ENCODE measurements at regions not wholly inside any gene's neighbourhood (a gene's known extent, or its start where the extent isn't known, plus 50 kb on each side); places are given as distances from the start of the nearest gene placed in this dataset.
"Not testable (repeated sequence)": the region's sequence is repeated elsewhere in the genome, so short reads cannot be mapped to it uniquely, and the experiment has no call there.

DNA sequence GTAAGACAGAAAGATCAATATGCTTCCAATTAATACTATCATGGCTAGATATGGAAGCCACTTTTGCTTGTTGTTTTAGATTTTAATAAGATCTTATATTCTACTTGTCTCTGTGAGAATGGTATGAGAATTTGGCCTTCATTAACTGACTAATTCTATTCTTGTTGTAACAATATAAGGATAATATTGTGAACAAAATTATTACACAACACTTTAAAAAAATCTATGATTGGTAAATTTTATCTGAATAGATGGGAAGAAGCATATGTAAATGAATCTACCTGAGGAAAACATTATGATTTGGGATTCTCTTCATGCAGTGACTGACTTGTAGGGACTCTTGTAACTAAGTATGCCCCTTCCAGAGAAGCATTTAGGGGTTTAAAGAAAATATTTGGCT lies 308.9 kb upstream of the KCND2 start:
- Mint-ChIP-seq H3K27me3 (ENCODE audit: low read depth) (no peaks in the 10 kb centered on the region), H3K4me1 (ENCODE audit: low read depth) (no peaks in the 10 kb centered on the region), H3K9me3 (no peaks in the 10 kb centered on the region), H3K4me3 (no peak overlapping the region), H3K27ac (no peak overlapping the region), H3K36me3 (ENCODE audit: low read depth) (no peaks in the 10 kb centered on the region)
- intact Hi-C loops (cut with micrococcal nuclease) = no loop called here
- no peak for DNase-seq
- CTCF ChIA-PET = no interaction called here

DNA sequence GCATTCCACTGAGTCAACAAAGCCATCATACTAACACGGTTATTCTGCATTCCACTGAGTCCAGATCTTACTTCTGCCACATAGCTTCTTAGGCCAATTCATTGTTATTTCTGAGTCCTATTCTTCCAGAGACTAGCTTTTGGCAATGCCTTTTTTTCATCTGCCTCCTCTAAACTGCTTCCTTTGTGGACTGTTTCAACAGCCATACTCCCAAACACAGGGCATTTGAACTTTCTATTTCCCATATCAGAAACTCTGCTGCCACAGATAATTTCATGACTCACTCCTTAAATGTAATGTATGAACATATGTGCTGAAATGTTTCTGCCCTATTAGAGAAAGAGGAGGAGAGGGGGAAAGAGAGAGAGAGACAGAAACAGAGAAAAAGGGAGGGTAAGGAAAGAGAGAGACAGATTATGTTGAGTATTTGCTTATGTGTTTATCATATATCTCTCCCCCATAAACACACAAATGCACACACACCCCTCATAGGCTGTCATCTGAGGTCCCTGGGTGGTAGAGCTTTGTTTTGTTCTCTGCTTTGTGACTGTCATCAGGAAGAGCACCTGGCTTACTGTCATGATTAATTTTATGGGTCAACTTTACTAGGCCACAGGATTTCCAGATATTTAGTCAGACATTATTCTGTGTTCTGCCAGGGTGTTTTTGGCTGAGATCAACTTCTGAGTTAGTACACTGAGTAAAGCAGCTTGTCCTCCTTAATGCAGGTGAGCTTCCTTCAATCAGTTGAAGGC lies 308.0 kb upstream of the KCND2 start:
- Mint-ChIP-seq H3K4me3 (no peak overlapping the region), H3K27ac (no peak overlapping the region), H3K36me3 (ENCODE audit: low read depth) (no peaks in the 10 kb centered on the region), H3K4me1 (ENCODE audit: low read depth) (no peaks in the 10 kb centered on the region), H3K27me3 (ENCODE audit: low read depth) (no peaks in the 10 kb centered on the region), H3K9me3 (no peaks in the 10 kb centered on the region)
- intact Hi-C loops (cut with micrococcal nuclease) = no loop called here
- CTCF ChIA-PET = interaction anchor here (0.6 kb wide), 1 partner anchor 1237 kb away, joined by 3 read pairs; no protein-coding TSS in a partner anchor
- DNase-seq = no peak

DNA sequence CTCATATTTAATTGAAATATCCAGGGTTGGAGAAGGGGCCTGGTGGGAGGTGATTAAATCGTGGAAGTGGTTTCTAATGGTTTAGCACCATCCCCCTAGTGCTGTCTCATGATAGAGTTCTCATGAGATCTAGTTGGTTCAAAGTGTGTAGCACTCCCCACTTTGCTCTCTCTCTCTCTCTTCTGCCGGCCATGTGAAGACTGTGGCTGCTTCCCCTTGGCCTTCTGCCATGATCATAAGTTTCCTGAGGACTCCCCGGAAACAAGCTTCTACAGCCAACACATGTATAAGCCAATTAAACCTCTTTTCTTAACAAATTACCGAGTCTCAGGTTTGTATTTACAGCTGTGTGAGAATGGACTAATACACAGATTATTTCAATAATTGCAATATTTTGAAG lies 305.8 kb upstream of the KCND2 start:
- Mint-ChIP-seq H3K27me3 (ENCODE audit: low read depth) (no peaks in the 10 kb centered on the region), H3K27ac (no peak overlapping the region), H3K4me3 (no peak overlapping the region), H3K4me1 (ENCODE audit: low read depth) (no peaks in the 10 kb centered on the region), H3K9me3 (no peaks in the 10 kb centered on the region), H3K36me3 (ENCODE audit: low read depth) (no peaks in the 10 kb centered on the region)
- CTCF ChIA-PET = interaction anchor here (0.7 kb wide), 1 partner anchor 1752 kb away, joined by 3 read pairs; no protein-coding TSS in a partner anchor
- intact Hi-C loops (cut with micrococcal nuclease) = no loop called here
- DNase-seq = no peak

DNA sequence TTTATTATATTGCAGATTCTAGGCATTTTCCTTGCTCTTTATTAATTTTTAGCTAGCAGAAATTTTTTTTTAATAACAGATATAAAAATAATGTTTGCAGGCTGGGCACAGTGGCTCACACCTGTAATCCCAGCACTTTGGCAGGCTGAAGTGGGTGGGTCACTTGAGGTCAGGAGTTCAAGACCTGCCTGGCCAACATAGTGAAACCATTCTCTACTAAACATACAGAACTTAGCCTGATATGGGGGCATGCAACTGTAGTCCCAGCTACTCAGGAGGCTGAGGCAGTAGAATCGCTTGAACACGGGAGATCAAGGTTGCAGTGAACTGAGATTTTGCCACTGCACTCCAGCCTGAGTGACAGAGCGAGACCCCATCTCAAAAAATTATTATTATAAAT lies 304.6 kb upstream of the KCND2 start:
- H3K4me1 Mint-ChIP-seq (ENCODE audit: low read depth); H3K27ac Mint-ChIP-seq; DNase-seq; H3K4me3 Mint-ChIP-seq; H3K27me3 Mint-ChIP-seq (ENCODE audit: low read depth); H3K36me3 Mint-ChIP-seq (ENCODE audit: low read depth); intact Hi-C loops (cut with micrococcal nuclease); H3K9me3 Mint-ChIP-seq; CTCF ChIA-PET: not testable (repeated sequence)

DNA sequence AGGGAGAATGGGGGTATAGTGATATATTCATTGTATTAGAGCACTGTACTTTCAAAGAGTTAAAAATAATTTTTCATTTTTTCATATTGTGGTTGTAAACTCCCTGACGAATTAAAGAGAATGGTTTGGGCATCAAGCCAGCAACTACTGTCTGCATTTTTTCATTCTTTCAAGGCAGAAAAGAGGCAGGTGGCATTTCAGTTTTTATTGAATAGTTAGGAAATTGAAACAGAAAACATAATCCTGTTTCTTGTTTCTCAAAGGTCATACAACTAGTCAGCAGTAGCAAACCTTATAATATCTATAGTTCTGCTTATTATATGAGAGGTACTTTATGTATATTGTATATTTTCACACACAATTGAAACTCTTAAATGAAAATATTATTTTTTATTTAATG lies 303.9 kb upstream of the KCND2 start:
- H3K4me1 Mint-ChIP-seq (ENCODE audit: low read depth) = no peaks in the 10 kb centered on the region
- H3K4me3 Mint-ChIP-seq = no peak overlapping the region
- H3K27ac Mint-ChIP-seq = no peak overlapping the region
- H3K9me3 Mint-ChIP-seq = no peaks in the 10 kb centered on the region
- H3K27me3 Mint-ChIP-seq (ENCODE audit: low read depth) = no peaks in the 10 kb centered on the region
- intact Hi-C loops (cut with micrococcal nuclease) = no loop called here
- no peaks in the 10 kb centered on the region for H3K36me3 Mint-ChIP-seq (ENCODE audit: low read depth)
- CTCF ChIA-PET = no interaction called here
- DNase-seq = no peak

DNA sequence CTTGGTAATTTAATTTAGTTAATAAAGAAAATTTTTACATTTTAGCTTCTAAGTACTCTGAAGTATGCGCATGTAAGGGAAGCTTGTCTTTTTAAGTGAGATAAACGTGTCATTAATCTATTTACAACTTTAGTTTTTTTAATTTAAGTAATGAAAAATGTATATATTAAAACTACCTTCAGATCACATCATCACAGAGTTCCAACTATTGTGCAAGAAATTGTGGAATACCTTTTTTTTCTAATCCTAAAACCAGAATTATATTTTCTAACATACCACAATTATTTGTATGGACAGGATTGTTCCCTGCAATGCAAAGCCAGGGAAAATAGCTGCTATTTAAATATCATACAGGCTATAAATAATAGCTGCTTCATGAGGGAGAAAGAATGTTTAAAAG lies 303.2 kb upstream of the KCND2 start:
- Mint-ChIP-seq H3K36me3 (ENCODE audit: low read depth) (no peaks in the 10 kb centered on the region), H3K27me3 (ENCODE audit: low read depth) (no peaks in the 10 kb centered on the region), H3K9me3 (no peaks in the 10 kb centered on the region), H3K4me1 (ENCODE audit: low read depth) (no peaks in the 10 kb centered on the region), H3K4me3 (no peak overlapping the region), H3K27ac (no peak overlapping the region)
- intact Hi-C loops (cut with micrococcal nuclease) = no loop called here
- no peak for DNase-seq
- CTCF ChIA-PET = interaction anchor here (0.5 kb wide), 1 partner anchor 60 kb away, joined by 4 read pairs; no protein-coding TSS in a partner anchor

DNA sequence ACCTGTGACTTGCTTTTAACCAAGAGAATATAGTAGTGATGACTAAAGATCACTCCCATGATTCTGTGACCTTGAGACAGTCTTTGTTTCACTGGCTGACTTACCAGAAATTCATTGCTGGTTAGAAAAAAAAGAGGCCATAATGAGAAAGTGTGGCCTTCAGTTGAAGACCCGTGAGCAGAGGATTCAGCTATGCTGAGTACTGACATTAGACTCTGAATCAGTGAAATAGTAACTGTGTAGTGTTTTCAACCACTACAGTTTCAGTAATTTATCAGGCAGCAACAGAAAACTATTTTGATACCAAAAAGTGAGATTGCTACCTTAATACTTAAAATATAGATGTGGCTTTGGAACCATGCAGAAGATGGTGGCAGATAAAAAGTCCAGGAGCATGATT lies 298.0 kb upstream of the KCND2 start:
- no peaks in the 10 kb centered on the region for H3K27me3 Mint-ChIP-seq (ENCODE audit: low read depth)
- CTCF ChIA-PET = no interaction called here
- H3K4me3 Mint-ChIP-seq = no peak overlapping the region
- no peaks in the 10 kb centered on the region for H3K36me3 Mint-ChIP-seq (ENCODE audit: low read depth)
- DNase-seq = no peak
- H3K27ac Mint-ChIP-seq = no peak overlapping the region
- H3K4me1 Mint-ChIP-seq (ENCODE audit: low read depth) = no peaks in the 10 kb centered on the region
- intact Hi-C loops (cut with micrococcal nuclease) = no loop called here
- H3K9me3 Mint-ChIP-seq = no peaks in the 10 kb centered on the region

DNA sequence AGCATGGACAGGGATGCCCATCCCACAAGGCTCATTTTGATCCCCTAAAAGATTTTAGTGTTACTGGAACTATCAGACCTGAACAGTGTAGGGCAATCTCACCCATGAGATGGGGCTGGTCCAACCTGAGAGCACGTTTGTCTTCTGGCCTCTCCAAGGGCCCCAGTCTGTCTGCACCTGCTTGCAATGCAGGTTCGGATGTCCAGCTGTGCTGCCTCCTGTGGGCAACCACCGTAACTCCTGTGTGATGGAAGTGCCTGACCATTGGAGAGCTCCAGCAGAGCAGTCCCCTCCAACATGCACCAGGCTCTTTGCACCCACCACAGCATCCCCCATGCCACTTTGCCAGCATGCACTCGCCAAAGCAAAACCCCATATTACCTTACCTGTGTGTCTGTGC lies 290.1 kb upstream of the KCND2 start:
- H3K4me3 Mint-ChIP-seq = no peak overlapping the region
- CTCF ChIA-PET = no interaction called here
- H3K27me3 Mint-ChIP-seq (ENCODE audit: low read depth) = no peaks in the 10 kb centered on the region
- intact Hi-C loops (cut with micrococcal nuclease) = no loop called here
- no peak overlapping the region for H3K27ac Mint-ChIP-seq
- no peaks in the 10 kb centered on the region for H3K36me3 Mint-ChIP-seq (ENCODE audit: low read depth)
- no peaks in the 10 kb centered on the region for H3K4me1 Mint-ChIP-seq (ENCODE audit: low read depth)
- H3K9me3 Mint-ChIP-seq = peaks cover 7% of the 10 kb centered on the region
- no peak for DNase-seq

DNA sequence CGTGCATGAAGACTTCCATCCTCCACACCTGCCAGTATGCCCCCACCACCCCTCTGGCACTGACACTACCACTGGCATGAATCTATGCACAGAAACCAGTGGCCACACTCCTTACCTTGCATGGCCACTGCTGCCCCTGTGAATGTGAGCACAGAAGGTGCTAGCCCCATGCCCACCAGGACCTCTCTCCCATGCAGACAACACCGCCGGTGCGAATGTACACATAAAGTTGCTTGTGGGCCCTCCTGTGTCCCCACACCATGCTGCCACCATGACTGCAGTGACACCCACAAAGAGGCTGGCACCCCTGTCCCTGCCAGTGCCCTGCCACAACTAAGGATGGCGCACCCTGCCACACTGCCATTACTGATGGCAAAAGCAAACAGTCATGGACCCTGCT lies 289.5 kb upstream of the KCND2 start:
- H3K9me3 Mint-ChIP-seq = peaks cover 7% of the 10 kb centered on the region
- H3K27ac Mint-ChIP-seq = no peak overlapping the region
- no peaks in the 10 kb centered on the region for H3K27me3 Mint-ChIP-seq (ENCODE audit: low read depth)
- no peaks in the 10 kb centered on the region for H3K36me3 Mint-ChIP-seq (ENCODE audit: low read depth)
- no peak for DNase-seq
- intact Hi-C loops (cut with micrococcal nuclease) = no loop called here
- H3K4me3 Mint-ChIP-seq = no peak overlapping the region
- CTCF ChIA-PET = no interaction called here
- no peaks in the 10 kb centered on the region for H3K4me1 Mint-ChIP-seq (ENCODE audit: low read depth)

DNA sequence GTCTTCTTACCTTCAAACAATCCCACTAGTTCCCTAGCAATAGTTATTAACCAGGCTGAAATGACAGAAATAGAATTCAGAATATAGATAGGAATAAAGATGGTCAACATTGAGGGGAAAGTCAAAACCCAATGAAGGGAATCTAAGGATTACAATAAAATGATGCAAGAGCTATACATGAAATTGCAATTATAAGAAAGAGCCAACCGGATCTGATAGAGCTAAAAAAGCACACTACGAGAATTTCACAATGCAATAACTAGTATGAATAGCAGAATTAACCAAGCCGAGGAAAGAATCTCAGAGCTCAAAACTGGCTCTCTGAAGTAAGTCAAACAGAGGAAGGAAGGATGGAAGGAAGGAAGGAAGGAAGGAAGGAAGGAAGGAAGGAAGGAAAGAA lies 288.7 kb upstream of the KCND2 start:
- CTCF ChIA-PET = no interaction called here
- DNase-seq = no peak
- Mint-ChIP-seq H3K4me1 (ENCODE audit: low read depth) (no peaks in the 10 kb centered on the region), H3K36me3 (ENCODE audit: low read depth) (no peaks in the 10 kb centered on the region), H3K27me3 (ENCODE audit: low read depth) (no peaks in the 10 kb centered on the region), H3K9me3 (peaks cover 7% of the 10 kb centered on the region), H3K27ac (no peak overlapping the region), H3K4me3 (no peak overlapping the region)
- intact Hi-C loops (cut with micrococcal nuclease) = no loop called here

DNA sequence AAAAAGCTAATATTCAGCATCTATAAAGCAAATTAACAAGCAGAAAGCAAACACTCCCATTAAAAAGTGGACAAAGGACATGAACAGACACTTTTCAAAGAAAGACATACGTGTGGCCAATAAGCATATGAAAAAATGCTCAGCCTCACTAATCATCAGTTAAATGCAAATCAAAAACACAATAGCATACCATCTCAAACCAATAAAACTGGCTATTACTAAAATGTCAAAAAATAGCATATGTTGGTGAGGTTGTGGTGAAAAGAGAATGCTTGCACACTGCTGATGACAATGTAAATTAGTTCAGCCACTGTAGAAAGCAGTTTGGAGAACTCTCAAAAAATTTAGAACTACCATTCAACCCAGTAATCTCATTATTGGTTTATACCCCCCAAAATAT lies 284.6 kb upstream of the KCND2 start:
- no peak overlapping the region for H3K27ac Mint-ChIP-seq
- CTCF ChIA-PET = interaction anchor here (0.7 kb wide), 1 partner anchor 19 kb away, joined by 3 read pairs; no protein-coding TSS in a partner anchor
- intact Hi-C loops (cut with micrococcal nuclease) = no loop called here
- no peaks in the 10 kb centered on the region for H3K27me3 Mint-ChIP-seq (ENCODE audit: low read depth)
- H3K4me3 Mint-ChIP-seq = no peak overlapping the region
- no peak for DNase-seq
- H3K4me1 Mint-ChIP-seq (ENCODE audit: low read depth) = no peaks in the 10 kb centered on the region
- H3K9me3 Mint-ChIP-seq = peaks cover 17% of the 10 kb centered on the region
- peaks cover 1% of the 10 kb centered on the region for H3K36me3 Mint-ChIP-seq (ENCODE audit: low read depth)

DNA sequence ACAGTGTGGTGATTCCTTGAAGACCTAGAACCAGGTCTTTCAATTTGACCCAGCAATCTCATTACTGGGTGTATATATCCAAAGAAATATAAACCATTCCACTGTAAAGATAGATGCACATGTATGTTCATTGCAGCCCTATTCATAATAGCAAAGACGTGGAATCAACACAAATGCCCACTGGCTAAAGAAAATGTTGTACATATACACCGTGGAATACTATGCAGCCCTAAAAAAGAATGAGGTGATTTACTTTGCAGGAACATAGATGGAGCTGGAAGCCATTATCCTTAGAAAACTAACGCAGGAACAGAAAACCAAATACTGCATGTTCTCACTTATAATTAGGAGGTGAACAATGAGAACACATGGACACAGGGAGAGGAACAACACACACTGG lies 278.0 kb upstream of the KCND2 start:
- H3K27me3 Mint-ChIP-seq (ENCODE audit: low read depth) = no peaks in the 10 kb centered on the region
- no peaks in the 10 kb centered on the region for H3K4me1 Mint-ChIP-seq (ENCODE audit: low read depth)
- intact Hi-C loops (cut with micrococcal nuclease) = no loop called here
- CTCF ChIA-PET = no interaction called here
- peaks cover 1% of the 10 kb centered on the region for H3K36me3 Mint-ChIP-seq (ENCODE audit: low read depth)
- no peak for DNase-seq
- H3K27ac Mint-ChIP-seq = no peak overlapping the region
- peaks cover 22% of the 10 kb centered on the region for H3K9me3 Mint-ChIP-seq
- no peak overlapping the region for H3K4me3 Mint-ChIP-seq

DNA sequence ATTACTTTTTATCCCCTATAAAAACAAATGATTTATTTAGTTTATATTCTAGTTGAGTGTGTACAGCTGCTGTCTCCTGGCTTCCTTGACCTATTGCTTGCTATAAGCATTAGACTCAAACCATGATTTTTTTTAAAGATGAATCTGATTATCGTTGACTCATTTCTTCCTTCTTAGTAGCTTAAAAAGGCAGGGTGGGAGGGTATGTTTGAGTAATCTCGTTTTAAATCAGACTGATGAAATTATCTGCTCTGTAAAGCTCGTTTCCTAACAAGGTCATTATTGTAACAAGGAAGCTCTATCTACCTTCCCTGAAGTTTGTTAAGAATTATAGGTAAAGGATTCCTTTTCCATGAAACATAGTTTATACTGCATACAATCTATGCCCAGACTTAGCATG lies 276.3 kb upstream of the KCND2 start:
- Mint-ChIP-seq H3K27ac (no peak overlapping the region), H3K9me3 (peaks cover 22% of the 10 kb centered on the region), H3K4me1 (ENCODE audit: low read depth) (no peaks in the 10 kb centered on the region), H3K4me3 (no peak overlapping the region), H3K36me3 (ENCODE audit: low read depth) (peaks cover 1% of the 10 kb centered on the region), H3K27me3 (ENCODE audit: low read depth) (no peaks in the 10 kb centered on the region)
- CTCF ChIA-PET = no interaction called here
- intact Hi-C loops (cut with micrococcal nuclease) = no loop called here
- no peak for DNase-seq
